Neuronal stem cell (in vitro differentiated cells): ENCODE measurements at regions not wholly inside any gene's neighbourhood (a gene's known extent, or its start where the extent isn't known, plus 50 kb on each side); places are given as distances from the start of the nearest gene placed in this dataset.
"Not testable (repeated sequence)": the region's sequence is repeated elsewhere in the genome, so short reads cannot be mapped to it uniquely, and the experiment has no call there.

Experiments used
- DNase-seq: peaks from one replicate; pipeline ENCODE4 v3.0.0-alpha.2; 2013; ENCODE audit warnings: low spot score
- H2AFZ ChIP-seq: one replicate; pipeline ENCODE4 v1.6.1; 2013; ENCODE audit warnings: mild to moderate bottlenecking, low read length, inconsistent platforms
- H2AK5ac ChIP-seq: 2 replicates; pipeline ENCODE4 v1.6.1; 2013; ENCODE audit warnings: low read depth, mild to moderate bottlenecking, inconsistent platforms, low read length, moderate library complexity, mixed read lengths
- H2BK120ac ChIP-seq: 2 replicates; pipeline ENCODE4 v1.6.1; 2013; ENCODE audit warnings: low read depth, mild to moderate bottlenecking, inconsistent platforms, low read length, moderate library complexity, mixed read lengths
- H2BK12ac ChIP-seq: one replicate; pipeline ENCODE4 v1.6.1; 2013; ENCODE audit warnings: low read length, inconsistent platforms
- H2BK15ac ChIP-seq: 2 replicates; pipeline ENCODE4 v1.6.1; 2013; ENCODE audit warnings: mild to moderate bottlenecking, low read length, inconsistent platforms, mixed read lengths
- H2BK5ac ChIP-seq: one replicate; pipeline ENCODE4 v1.6.1; 2013; ENCODE audit warnings: inconsistent platforms, mild to moderate bottlenecking, low read length, moderate library complexity
- H3K14ac ChIP-seq: one replicate; pipeline ENCODE4 v1.6.1; 2013; ENCODE audit warnings: low read length, inconsistent platforms
- H3K18ac ChIP-seq: 2 replicates; pipeline ENCODE4 v1.6.1; 2013; ENCODE audit warnings: low read length, inconsistent platforms
- H3K23ac ChIP-seq: 2 replicates; pipeline ENCODE4 v1.6.1; 2013; ENCODE audit warnings: low read depth, mild to moderate bottlenecking, mixed read lengths, low read length, inconsistent platforms; ENCODE audit not compliant: poor library complexity
- H3K27ac ChIP-seq: replicated peaks from 3 replicates; pipeline ENCODE4 v1.5.1; 2013; ENCODE audit warnings: low read length, inconsistent platforms
- H3K27me3 ChIP-seq, 3 experiments: 2 replicates each; pipeline ENCODE4 v1.6.1; 2013; ENCODE audit warnings: low read length in 3 of 3, mild to moderate bottlenecking in 2 of 3, inconsistent platforms in 1 of 3, low read depth in 1 of 3, mixed read lengths in 1 of 3, moderate library complexity in 1 of 3; ENCODE audit not compliant: control insufficient read depth in 3 of 3, insufficient read depth in 3 of 3
- H3K36me3 ChIP-seq, 2 donors: replicated peaks in 1 of 2; 2 replicates each; pipeline ENCODE4 v1.6.1; 2013; ENCODE audit warnings: low read length in 2 of 2; ENCODE audit not compliant: control insufficient read depth in 2 of 2, insufficient read depth in 2 of 2
- H3K4ac ChIP-seq: 2 replicates; pipeline ENCODE4 v1.6.1; 2013; ENCODE audit warnings: inconsistent platforms, mild to moderate bottlenecking, low read length, moderate library complexity
- H3K4me1 ChIP-seq, 2 donors: 1 replicate in 1 of 2; 2 replicates in 1 of 2; pipeline ENCODE4 v1.6.1; 2013; ENCODE audit warnings: low read length in 2 of 2, low read depth in 1 of 2; ENCODE audit not compliant: control insufficient read depth in 2 of 2, insufficient read depth in 1 of 2
- H3K4me2 ChIP-seq: one replicate; pipeline ENCODE4 v1.6.1; 2013; ENCODE audit warnings: mild to moderate bottlenecking, low read length, inconsistent platforms; ENCODE audit not compliant: insufficient read depth, poor library complexity, severe bottlenecking
- H3K4me3 ChIP-seq, 2 donors: 2 replicates each; pipeline ENCODE4 v1.5.1; 2013; ENCODE audit warnings: low read length in 2 of 2, mild to moderate bottlenecking in 2 of 2, inconsistent platforms in 1 of 2, moderate library complexity in 1 of 2
- H3K79me1 ChIP-seq: one replicate; pipeline ENCODE4 v1.6.1; 2013; ENCODE audit warnings: low read depth, mild to moderate bottlenecking, inconsistent platforms, low read length, moderate library complexity
- H3K9ac ChIP-seq: one replicate; pipeline ENCODE4 v1.6.1; 2013; ENCODE audit warnings: mild to moderate bottlenecking, low read depth, low read length, inconsistent platforms; ENCODE audit not compliant: poor library complexity
- H3K9me3 ChIP-seq, 2 donors: replicated peaks in 1 of 2; 2 replicates each; pipeline versions ENCODE3 to v1.6.1; 2013; ENCODE audit warnings: low read length in 2 of 2, mild to moderate bottlenecking in 2 of 2, inconsistent platforms in 1 of 2, low read depth in 1 of 2, mixed read lengths in 1 of 2, moderate library complexity in 1 of 2; ENCODE audit not compliant: control insufficient read depth in 2 of 2, insufficient read depth in 1 of 2
- H4K8ac ChIP-seq: one replicate; pipeline ENCODE4 v1.6.1; 2013; ENCODE audit warnings: low read depth, mild to moderate bottlenecking, inconsistent platforms, low read length, moderate library complexity
- H4K91ac ChIP-seq: one replicate; pipeline ENCODE4 v1.6.1; 2013; ENCODE audit warnings: low read length, low read depth, mild to moderate bottlenecking, inconsistent platforms; ENCODE audit not compliant: poor library complexity
- whole genome bisulfite sequencing, 2 donors: extraction: QIAGEN DNeasy Blood & Tissue Kit; methylation state at CpG; one replicate each; pipeline ENCODE4 v1.1.7; 2013; ENCODE audit warnings: missing lambda C conversion rate in 2 of 2, mixed read lengths in 1 of 2; ENCODE audit not compliant: insufficient read length in 2 of 2, insufficient replicate concordance in 1 of 2; ENCODE audit errors: extremely low coverage in 2 of 2; 5-methylcytosine and 5-hydroxymethylcytosine counted together

- not testable (repeated sequence) for H3K23ac ChIP-seq, H3K79me1 ChIP-seq, H4K91ac ChIP-seq, H2BK120ac ChIP-seq, H3K4me2 ChIP-seq, H2AK5ac ChIP-seq, H3K9me3 ChIP-seq, H3K14ac ChIP-seq, H3K4ac ChIP-seq, H3K36me3 ChIP-seq, H3K4me3 ChIP-seq, H4K8ac ChIP-seq, H3K4me1 ChIP-seq, H3K27ac ChIP-seq, H2BK5ac ChIP-seq, H3K18ac ChIP-seq, H3K9ac ChIP-seq, DNase-seq, H2BK12ac ChIP-seq, H3K27me3 ChIP-seq, H2BK15ac ChIP-seq
- no CpG with 5 or more reads among the region's 2 CpGs for WGBS, 2 donors
- peak overlapping the region; percentile 22 for H2AFZ ChIP-seq
Observed at GRCh38 chr20:26160916-26161315, 464.3 kb upstream of the ZNF337 start.

GRCh38 chr20:26154224-26154623 is 457.6 kb upstream of the ZNF337 start:
- H4K8ac ChIP-seq, result no peak overlapping the region
- no peak overlapping the region for H3K14ac ChIP-seq
- H3K18ac ChIP-seq, result no peak overlapping the region
- no peak overlapping the region for H3K23ac ChIP-seq
- H3K9ac ChIP-seq, result no peak overlapping the region
- H3K36me3 ChIP-seq, result no peaks in the 10 kb centered on the region
- no peaks in the 10 kb centered on the region for H3K27me3 ChIP-seq
- no peaks in the 10 kb centered on the region for H3K4me1 ChIP-seq
- H2BK12ac ChIP-seq, result no peak overlapping the region
- H2AFZ ChIP-seq, result no peak overlapping the region
- WGBS, 2 donors, result no CpG with 5 or more reads among the region's 3 CpGs
- no peak overlapping the region for H3K27ac ChIP-seq
- DNase-seq, result no peak
- H3K4me2 ChIP-seq, result no peak overlapping the region
- no peak overlapping the region for H2BK15ac ChIP-seq
- no peak overlapping the region for H2AK5ac ChIP-seq
- no peaks in the 10 kb centered on the region for H3K79me1 ChIP-seq
- no peak overlapping the region for H2BK120ac ChIP-seq
- H4K91ac ChIP-seq, result no peak overlapping the region
- no peaks in the 10 kb centered on the region for H3K9me3 ChIP-seq
- no peak overlapping the region for H3K4me3 ChIP-seq
- no peak overlapping the region for H3K4ac ChIP-seq
- H2BK5ac ChIP-seq, result no peak overlapping the region

- H2AFZ ChIP-seq, result no peak overlapping the region
- H4K91ac ChIP-seq, result no peak overlapping the region
- DNase-seq, result no peak
- no CpG with 5 or more reads among the region's 19 CpGs for WGBS, 2 donors
- H3K4me2 ChIP-seq, result no peak overlapping the region
- H2BK15ac ChIP-seq, result no peak overlapping the region
- peak overlapping the region; percentile 34 for H3K9ac ChIP-seq
- H3K27ac ChIP-seq, result no peak overlapping the region
- no peak overlapping the region for H2AK5ac ChIP-seq
- H3K14ac ChIP-seq, result no peak overlapping the region
- no peaks in the 10 kb centered on the region for H3K27me3 ChIP-seq
- H3K9me3 ChIP-seq, result peaks cover 0 to 1% of the 10 kb centered on the region in 2 donors
- no peaks in the 10 kb centered on the region for H3K36me3 ChIP-seq
- no peak overlapping the region for H2BK12ac ChIP-seq
- no peak overlapping the region for H2BK5ac ChIP-seq
- H3K4me1 ChIP-seq, result no peaks in the 10 kb centered on the region
- H2BK120ac ChIP-seq, result no peak overlapping the region
- no peak overlapping the region for H3K23ac ChIP-seq
- H3K4ac ChIP-seq, result no peak overlapping the region
- H3K18ac ChIP-seq, result no peak overlapping the region
- H4K8ac ChIP-seq, result no peak overlapping the region
- H3K79me1 ChIP-seq, result no peaks in the 10 kb centered on the region
- H3K4me3 ChIP-seq, result no peak overlapping the region
Observed at GRCh38 chr20:26135325-26136110, 438.9 kb upstream of the ZNF337 start.

- no peak overlapping the region for H2BK15ac ChIP-seq
- H3K79me1 ChIP-seq, result no peaks in the 10 kb centered on the region
- WGBS, 2 donors, result no CpG with 5 or more reads among the region's 10 CpGs
- no peak for DNase-seq
- no peak overlapping the region for H2AK5ac ChIP-seq
- no peak overlapping the region for H3K9ac ChIP-seq
- no peak overlapping the region for H4K8ac ChIP-seq
- H3K14ac ChIP-seq, result no peak overlapping the region
- no peak overlapping the region for H2BK5ac ChIP-seq
- H4K91ac ChIP-seq, result no peak overlapping the region
- H3K4me2 ChIP-seq, result no peak overlapping the region
- H3K9me3 ChIP-seq, result peaks cover 0 to 1% of the 10 kb centered on the region in 2 donors
- no peak overlapping the region for H3K4me3 ChIP-seq
- H2AFZ ChIP-seq, result no peak overlapping the region
- no peak overlapping the region for H2BK120ac ChIP-seq
- H3K4me1 ChIP-seq, result no peaks in the 10 kb centered on the region
- no peak overlapping the region for H2BK12ac ChIP-seq
- no peak overlapping the region for H3K18ac ChIP-seq
- no peaks in the 10 kb centered on the region for H3K27me3 ChIP-seq
- H3K36me3 ChIP-seq, result no peaks in the 10 kb centered on the region
- H3K27ac ChIP-seq, result no peak overlapping the region
- no peak overlapping the region for H3K23ac ChIP-seq
- no peak overlapping the region for H3K4ac ChIP-seq
Observed at GRCh38 chr20:26134606-26135005, 438.0 kb upstream of the ZNF337 start.
